ENCODE measurements at regions not wholly inside any gene's neighbourhood (a gene's known extent, or its start where the extent isn't known, plus 50 kb on each side); places are given as distances from the start of the nearest gene placed in this dataset.
"Not testable (repeated sequence)": the region's sequence is repeated elsewhere in the genome, so short reads cannot be mapped to it uniquely, and the experiment has no call there.

DNA sequence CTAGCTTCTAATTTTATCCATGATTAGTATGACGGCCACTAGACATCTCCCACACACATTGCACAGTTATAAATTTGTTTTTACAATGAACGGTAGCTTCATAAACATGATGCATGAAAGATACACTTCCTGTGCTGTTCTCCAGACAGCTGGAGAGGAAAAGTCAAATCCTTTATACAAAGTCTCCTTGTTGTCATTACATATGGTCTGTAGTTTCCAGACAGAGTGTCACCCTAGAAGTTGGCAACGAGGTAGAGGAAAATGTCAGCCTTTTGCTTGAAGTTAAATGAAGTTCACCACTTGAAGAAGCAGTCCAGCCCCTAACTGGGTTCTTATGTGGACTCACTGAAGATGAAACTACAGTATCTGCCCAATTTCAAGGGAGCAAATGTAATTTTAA is 253.0 kb upstream of the P2RY1 start:
- no peak for DNase-seq

GRCh38 chr3:152583963-152584362 is 251.0 kb upstream of the P2RY1 start:
- no peak for DNase-seq

DNA sequence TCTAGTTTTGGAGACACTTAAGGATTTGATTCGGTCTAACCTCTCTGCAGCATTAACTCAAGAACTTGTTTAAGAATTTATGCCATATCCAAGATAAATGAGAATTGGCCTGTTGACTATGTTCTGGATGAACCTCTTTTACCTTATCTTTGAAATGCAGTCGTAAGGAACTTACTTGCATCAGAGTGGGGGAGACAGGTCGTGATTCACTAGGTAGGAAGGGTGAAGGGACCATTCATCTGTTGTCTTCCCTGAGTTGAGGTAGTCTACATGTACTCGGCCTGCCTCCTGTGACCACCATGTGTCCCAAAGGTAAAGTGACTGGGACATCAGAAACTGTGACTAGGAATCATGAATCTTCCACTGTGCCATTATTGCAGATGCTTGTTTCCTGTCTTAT is 248.0 kb upstream of the P2RY1 start:
- DNase-seq = no peak

- DNase-seq = no peak
These were observed 247.1 kb upstream of the P2RY1 start for GRCh38 chr3:152587861-152588260.

- DNase-seq = no peak
These were observed 245.3 kb upstream of the P2RY1 start for GRCh38 chr3:152589644-152590043.

DNA sequence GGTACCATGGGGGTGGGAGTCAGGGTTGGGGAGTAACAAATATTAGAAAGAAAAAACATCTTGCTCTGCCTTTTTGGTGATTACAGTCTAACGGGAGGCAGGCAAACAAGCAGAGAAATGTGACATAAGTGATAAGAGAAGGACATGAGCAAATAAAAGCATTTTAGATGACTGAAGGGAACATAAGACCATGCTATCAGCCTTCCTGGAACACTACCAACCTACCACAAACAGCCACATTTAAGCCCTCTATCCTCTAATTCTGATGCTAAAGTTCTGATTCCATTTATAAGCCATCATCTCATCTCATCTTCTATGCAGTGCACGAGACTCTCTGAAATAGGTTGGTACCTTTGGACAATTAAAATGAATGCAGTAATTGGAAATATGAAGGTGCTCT is 243.4 kb upstream of the P2RY1 start:
- DNase-seq = no peak

- DNase-seq = no peak
These were observed 241.7 kb upstream of the P2RY1 start for GRCh38 chr3:152593242-152593641.

DNA sequence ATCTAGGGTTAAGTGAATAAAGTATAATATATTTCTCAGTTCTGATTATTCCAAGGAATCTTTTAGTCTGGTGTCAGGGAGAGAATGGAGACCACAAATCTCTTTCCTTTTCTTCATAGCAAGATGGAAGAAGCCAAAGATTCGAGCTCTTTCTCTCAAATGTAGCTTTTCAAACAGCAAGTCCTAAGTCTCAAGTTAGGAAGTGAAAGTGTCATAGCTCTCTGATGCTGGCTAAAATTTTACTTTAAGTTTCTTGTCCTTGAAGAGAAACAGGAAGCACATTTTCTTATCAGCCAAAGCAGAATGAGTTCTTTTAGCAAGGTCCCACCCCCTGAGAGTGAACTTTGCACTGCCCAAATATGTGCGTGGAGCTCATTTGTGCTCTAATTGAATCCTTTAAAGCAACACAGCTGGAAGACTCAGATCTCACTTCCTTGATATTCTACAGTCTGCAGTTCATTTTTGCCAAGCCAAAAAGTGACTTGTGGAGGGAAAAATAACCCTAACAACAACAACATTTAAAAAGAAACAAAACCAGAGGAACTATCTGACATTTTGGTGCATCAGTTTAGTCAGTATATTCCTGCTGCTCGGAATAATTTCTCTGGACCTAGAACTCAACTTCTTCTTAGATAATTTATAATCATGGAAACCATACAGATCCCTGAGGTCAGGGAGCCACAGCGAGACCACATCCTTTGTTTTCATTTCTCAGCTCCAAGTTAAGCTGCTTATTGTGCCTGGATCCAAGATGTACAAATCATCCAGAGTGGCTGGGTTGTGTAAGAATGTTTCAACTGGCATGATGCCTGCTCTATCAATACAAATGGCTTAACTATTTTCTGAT is 238.7 kb upstream of the P2RY1 start:
- no peak for DNase-seq

DNA sequence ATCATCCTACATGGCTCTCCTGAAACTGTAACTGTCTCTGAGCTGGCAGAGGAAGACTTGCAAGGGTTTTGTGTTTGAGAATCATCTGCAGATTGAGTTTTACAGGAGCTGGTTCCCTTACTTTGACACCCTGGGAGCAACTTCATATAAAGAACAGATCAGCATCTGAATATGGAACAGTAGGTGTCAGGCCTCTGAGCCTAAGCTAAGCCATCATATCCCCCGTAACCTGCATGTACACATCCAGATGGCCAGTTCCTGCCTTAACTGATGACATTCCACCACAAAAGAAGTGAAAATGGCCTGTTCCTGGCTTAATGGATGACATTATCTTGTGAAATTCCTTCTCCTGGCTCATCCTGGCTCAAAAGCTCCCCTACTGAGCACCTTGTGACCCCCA is 238.1 kb upstream of the P2RY1 start:
- DNase-seq = not testable (repeated sequence)

DNA sequence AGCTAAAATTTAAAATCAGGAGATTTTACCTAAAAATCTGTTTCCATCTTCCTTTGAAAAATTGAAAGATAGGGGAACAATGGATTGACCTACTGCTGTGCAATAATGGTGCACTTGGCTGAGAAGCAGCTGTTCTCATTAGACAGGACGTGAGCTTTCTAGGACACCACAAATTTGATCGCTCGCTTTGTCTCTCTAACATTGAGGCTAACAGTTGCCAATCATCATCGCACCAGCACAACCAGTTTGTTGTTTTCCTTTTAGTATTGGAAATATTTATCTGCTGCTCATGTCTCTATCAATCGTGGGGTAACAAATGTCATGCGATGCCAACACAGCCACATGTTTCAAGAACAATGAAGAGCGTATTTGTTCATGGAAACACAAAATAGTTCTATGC is 228.8 kb upstream of the P2RY1 start:
- DNase-seq = no peak

DNA sequence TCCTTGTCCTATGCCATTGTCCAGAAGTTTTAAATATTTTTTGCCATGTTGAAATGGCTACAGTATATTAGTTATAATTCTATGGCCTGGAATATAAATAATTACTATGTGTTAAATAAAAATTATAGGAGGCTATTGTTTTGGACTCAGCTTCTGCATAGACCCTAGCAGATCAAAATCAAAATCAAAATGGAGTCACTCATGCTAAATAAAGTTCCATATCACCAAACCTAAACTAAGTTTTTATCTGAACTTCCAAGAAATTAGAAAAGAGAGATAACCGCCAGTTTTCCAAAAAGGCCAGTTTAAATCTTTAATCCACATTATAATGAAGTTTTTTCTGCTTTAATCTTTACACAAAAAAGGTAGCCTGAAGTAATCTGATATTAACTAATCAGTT is 227.8 kb upstream of the P2RY1 start:
- DNase-seq = no peak

DNA sequence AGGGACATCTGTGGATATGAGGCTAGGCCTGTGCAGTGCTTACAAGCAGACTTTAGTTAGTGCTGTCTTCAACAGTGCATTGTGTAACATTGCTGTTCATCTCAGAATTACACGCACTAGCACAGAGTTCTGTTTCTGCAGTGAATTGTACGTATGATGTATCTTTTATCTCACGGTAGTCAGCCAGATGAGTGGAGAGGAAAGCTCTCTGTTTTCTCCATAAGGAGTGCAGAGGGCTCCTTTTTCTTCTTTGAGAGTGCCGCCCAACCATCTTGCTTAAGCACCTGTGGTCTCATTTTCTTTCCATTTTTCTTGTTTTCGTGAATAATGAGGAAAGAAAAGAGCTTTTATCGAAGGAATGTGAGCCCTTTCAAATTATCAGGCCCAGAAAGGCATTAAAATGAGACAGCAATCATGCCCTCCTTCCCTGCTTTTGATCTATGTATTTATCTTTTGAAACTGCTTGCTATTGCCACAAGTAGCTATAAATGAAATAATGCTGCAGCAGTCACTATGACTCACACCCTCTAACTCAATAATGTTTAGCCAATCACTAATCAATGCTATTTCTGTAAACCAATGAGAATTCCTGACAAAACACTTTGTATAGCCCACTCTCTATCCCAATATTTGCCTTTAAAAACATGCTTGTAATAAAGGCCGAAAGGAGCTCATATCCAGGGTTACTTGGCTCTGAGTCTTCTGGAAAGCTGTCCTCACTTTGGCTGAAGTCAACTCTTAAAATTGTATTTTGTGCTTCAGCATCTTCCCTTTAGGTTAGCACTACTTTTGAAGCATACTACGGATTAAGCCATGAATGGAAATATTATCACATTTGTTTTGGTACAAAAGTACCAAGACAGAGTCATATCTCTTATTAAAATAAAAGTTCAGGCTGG is 226.0 kb upstream of the P2RY1 start:
- DNase-seq = no peak

- no peak for DNase-seq
These were observed 225.0 kb upstream of the P2RY1 start for GRCh38 chr3:152609891-152610290.

- no peak for DNase-seq
These were observed 224.3 kb upstream of the P2RY1 start for GRCh38 chr3:152610622-152611021.

DNA sequence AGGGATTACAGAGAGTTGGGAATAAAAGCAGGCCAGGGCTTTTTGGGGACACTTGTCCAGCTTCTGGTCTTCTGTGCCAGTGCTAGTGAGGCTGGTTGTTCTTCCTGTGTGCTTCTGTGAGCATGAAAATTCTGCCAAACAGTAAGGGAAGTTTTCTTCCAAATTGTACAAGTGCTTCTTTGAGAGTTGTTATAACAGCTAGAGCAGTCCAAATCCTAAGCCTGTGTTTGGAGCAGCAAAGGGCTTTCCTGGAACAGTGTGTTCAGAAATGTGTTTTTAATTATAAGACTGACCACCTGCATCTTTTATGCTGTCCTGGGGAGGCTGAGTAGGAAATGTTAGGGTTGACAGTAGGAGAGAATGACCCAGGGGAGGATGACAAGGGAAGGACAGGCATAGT is 223.0 kb upstream of the P2RY1 start:
- no peak for DNase-seq

- DNase-seq = no peak
These were observed 221.1 kb upstream of the P2RY1 start for GRCh38 chr3:152613851-152614250.

DNA sequence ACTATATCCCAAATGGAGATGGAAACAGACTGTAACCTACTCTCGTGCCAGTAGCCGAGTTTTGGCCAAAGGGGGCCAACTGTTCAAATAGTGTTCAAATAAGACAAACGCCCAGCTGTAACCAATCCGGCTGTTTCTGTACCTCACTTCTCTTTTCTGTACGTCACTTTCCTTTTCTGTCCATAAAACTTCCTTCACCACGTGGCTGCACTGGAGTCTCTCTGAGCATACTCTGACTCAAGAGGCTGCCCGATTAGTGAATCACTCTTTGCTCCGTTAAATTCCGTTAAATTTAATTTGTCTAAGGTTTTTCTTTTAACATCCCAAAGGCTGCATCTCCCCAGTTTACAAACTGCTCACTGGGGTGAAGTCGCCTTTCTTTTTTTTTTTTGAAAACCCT is 219.2 kb upstream of the P2RY1 start:
- DNase-seq = no peak

DNA sequence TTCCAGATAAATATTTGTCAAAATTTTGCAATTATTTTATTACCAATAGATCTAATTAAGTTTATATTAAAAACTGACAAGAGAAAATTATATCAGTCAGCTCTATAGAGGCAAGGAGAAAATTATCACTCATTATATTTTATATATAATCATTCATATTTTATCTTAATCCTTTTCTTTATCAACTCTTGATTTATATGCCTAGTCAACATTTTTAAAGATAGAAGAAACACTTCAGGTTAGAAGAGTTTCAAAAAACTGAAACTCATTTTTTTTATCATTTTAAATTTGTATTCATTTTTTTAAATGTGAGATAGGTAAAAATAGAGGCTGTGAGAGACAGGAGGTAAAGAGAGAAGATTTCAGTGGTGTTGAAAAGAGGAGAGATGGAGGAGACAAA is 217.3 kb upstream of the P2RY1 start:
- no peak for DNase-seq

DNA sequence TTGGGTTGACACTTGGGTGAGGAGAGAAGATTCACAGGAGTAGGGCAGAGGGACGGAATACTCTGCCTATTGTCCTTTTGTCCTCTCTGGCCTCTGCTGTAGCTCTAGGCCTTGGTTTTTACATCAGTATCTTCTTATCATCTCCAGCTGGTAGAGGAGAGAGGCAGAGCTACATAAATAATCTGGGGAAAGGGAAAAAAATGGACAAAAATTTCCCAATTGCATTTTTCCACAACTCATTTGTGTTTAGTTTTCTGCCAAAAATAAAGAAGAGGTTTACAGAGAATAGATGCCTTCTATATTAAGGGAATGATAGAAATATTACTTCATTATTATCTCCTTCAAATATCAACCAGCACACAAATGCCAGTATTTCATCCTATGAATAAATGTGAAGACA is 216.4 kb upstream of the P2RY1 start:
- DNase-seq = no peak

DNA sequence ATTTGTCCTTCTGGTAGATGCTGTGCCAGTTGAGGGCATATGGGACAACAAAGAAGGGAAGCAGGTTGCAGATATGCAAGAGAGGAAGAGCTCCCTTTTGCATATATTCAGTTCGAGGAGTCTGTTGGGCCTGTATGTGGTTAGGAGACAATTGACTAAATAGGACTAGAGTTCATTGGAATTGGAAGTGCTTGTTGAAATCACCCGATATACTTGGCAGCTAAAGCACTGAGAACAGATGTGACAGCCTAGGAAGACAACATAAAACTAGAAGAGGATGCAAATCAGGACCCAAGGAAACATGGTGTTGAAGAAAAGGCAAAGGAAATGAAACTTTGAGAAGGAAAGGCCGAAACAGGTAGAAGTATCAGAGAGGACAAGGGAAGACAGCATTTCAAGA is 215.2 kb upstream of the P2RY1 start:
- no peak for DNase-seq

- no peak for DNase-seq
These were observed 214.5 kb upstream of the P2RY1 start for GRCh38 chr3:152620395-152620794.

DNA sequence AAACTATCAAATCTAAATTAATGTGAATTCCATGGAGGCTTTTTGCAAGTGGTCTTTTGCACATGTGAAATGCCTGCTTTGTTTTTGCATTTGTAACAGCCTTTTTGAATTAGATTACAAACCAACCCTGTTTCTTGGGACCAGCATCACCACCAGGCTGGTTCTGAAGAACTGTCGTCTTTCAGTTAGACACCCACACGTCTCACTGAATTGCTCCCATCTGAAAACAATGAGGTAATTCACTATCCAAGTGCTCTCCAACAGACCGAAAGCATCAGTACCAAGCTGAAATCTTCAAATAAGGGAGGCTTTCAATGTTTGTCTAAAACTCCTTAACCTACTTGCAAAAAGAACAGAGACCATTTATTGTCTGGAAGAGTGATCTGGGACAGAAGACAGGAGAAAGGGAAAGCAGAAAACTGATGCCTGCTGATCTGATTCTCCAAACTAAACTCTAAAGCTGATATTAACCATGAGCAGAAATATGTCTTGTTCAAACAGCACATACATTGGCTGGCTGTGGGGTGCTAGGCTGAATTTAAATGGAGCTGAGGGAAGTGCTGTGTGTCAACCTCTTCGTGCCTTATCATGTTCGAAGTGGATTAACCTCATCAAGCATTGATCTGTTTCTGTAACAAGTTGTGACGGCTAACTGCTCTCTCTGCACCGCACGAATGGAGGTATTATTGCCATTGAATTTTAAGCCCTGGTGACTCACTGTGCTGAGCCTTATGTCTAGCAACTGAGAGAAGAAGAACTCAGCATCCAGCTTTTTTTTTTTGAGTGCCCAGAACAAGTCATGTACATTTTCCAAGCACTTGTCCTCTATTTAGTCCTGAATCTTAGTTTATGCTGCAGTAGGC is 213.7 kb upstream of the P2RY1 start:
- DNase-seq = no peak
